Suprapubic skin (tissue), 3 donors: ENCODE measurements at regions not wholly inside any gene's neighbourhood (a gene's known extent, or its start where the extent isn't known, plus 50 kb on each side); places are given as distances from the start of the nearest gene placed in this dataset.

Source experiments
- CTCF ChIP-seq, 2 donors: fragments of 200-600 bp in 1 of 2; fragments of 450-650 bp in 1 of 2; sonication (generic) in 1 of 2; IDR thresholded peaks; one replicate each; pipeline ENCODE4 v1.5.1; 2016 to 2019; ENCODE audit warnings: antibody characterized with exemption in 2 of 2, mild to moderate bottlenecking in 1 of 2, moderate library complexity in 1 of 2
- EP300 ChIP-seq: sonication (generic); formaldehyde crosslinking; IDR thresholded peaks from one replicate; pipeline ENCODE4 v1.6.1; 2017; ENCODE audit warnings: antibody characterized with exemption
- POLR2A ChIP-seq, 2 donors: fragments of 450-650 bp; IDR thresholded peaks; one replicate each; pipeline ENCODE4 v1.6.1; 2017; ENCODE audit warnings: antibody characterized with exemption in 2 of 2, mild to moderate bottlenecking in 2 of 2, moderate library complexity in 2 of 2

GRCh38 chr12:104866291-104866690, 91.8 kb downstream of the SLC41A2 start:
- TF ChIP-seq CTCF (IDR thresholded peaks at IDR 0.05) (no peak), EP300 (no peak), POLR2A (IDR thresholded peaks at IDR 0.05) (no peak)
